ENCODE measurements at regions not wholly inside any gene's neighbourhood (a gene's known extent, or its start where the extent isn't known, plus 50 kb on each side); places are given as distances from the start of the nearest gene placed in this dataset.

DNA sequence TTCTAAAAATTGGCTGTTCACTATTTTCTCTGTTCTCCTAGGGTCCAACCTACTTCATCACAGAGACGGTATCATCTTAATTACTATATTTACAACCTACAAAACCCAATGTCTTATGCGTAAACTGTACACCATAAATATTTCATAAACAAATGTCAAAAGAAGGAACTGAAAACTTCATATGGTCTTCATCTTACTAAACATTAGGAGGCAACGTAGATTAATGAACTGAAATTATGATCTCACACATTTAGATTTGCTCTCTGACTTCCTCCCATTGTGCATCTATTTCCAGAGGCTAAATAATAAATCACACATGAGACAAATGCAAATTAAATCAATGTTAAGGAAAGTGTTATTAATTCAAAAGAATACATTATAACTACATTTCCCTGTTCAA is 1850.6 kb upstream of the SEL1L start:
- TF ChIP-seq STAT1 (IDR thresholded peaks at IDR 0.05; ENCODE audit: unreplicated experiment) (no peak), CREB1 (CRISPR knock-in tag; IDR thresholded peaks at IDR 0.05; ENCODE audit: low read depth) (no peak), CTCF (conservative IDR thresholded peaks at IDR 0.05; ENCODE audit: low read depth in 2 of 2) (no peak), NANOG (IDR thresholded peaks at IDR 0.05; ENCODE audit: borderline replicate concordance) (no peak), EZH2 (IDR thresholded peaks at IDR 0.05; ENCODE audit: low read depth, unreplicated experiment) (no peak), ZNF331 (CRISPR knock-in tag; IDR thresholded peaks at IDR 0.05; ENCODE audit: low read depth) (no peak), ZNF462 (CRISPR knock-in tag; IDR thresholded peaks at IDR 0.05) (no peak), ETS1 (IDR thresholded peaks at IDR 0.05) (no peak), ZNF114 (CRISPR knock-in tag; IDR thresholded peaks at IDR 0.05) (no peak), EZH2phosphoT487 (IDR thresholded peaks at IDR 0.05; ENCODE audit: unreplicated experiment) (no peak), POLR2AphosphoS5 (IDR thresholded peaks at IDR 0.05; ENCODE audit: low read depth) (no peak)
- TF ChIP-seq, protein P1, sequence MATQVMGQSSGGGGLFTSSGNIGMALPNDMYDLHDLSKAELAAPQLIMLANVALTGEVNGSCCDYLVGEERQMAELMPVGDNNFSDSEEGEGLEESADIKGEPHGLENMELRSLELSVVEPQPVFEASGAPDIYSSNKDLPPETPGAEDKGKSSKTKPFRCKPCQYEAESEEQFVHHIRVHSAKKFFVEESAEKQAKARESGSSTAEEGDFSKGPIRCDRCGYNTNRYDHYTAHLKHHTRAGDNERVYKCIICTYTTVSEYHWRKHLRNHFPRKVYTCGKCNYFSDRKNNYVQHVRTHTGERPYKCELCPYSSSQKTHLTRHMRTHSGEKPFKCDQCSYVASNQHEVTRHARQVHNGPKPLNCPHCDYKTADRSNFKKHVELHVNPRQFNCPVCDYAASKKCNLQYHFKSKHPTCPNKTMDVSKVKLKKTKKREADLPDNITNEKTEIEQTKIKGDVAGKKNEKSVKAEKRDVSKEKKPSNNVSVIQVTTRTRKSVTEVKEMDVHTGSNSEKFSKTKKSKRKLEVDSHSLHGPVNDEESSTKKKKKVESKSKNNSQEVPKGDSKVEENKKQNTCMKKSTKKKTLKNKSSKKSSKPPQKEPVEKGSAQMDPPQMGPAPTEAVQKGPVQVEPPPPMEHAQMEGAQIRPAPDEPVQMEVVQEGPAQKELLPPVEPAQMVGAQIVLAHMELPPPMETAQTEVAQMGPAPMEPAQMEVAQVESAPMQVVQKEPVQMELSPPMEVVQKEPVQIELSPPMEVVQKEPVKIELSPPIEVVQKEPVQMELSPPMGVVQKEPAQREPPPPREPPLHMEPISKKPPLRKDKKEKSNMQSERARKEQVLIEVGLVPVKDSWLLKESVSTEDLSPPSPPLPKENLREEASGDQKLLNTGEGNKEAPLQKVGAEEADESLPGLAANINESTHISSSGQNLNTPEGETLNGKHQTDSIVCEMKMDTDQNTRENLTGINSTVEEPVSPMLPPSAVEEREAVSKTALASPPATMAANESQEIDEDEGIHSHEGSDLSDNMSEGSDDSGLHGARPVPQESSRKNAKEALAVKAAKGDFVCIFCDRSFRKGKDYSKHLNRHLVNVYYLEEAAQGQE (IDR thresholded peaks at IDR 0.05; ENCODE audit: unreplicated experiment) = no peak
- no peaks in the 10 kb centered on the region for H4K20me1 ChIP-seq (replicated peaks; ENCODE audit: insufficient read depth)
- H3K27me3 ChIP-seq (ENCODE audit: insufficient read depth) = no peaks in the 10 kb centered on the region
- H3K36me3 Mint-ChIP-seq (ENCODE audit: low read depth) = no peaks in the 10 kb centered on the region
- H3K79me2 ChIP-seq (replicated peaks; ENCODE audit: insufficient read depth) = no peaks in the 10 kb centered on the region
- ATAC-seq (no peak), DNase-seq (ENCODE audit: low spot score) (no peak)
- no peaks in the 10 kb centered on the region for H3K4me1 ChIP-seq (ENCODE audit: insufficient read depth)
- H3K27ac Mint-ChIP-seq = no peak overlapping the region
- H3K4me2 ChIP-seq = no peak overlapping the region
- no peaks in the 10 kb centered on the region for H3F3A ChIP-seq (replicated peaks; ENCODE audit: low read depth)
- H2AFZ ChIP-seq = no peak overlapping the region
- no peaks in the 10 kb centered on the region; the same call in 2 of the 3 replicates for H3K4me1 Mint-ChIP-seq
- H3K9me3 Mint-ChIP-seq = no peaks in the 10 kb centered on the region; the same call in 2 of the 3 replicates
- H3K36me3 ChIP-seq (ENCODE audit: insufficient read depth) = no peaks in the 10 kb centered on the region
- H3K9me2 ChIP-seq (ENCODE audit: insufficient read depth) = no peaks in the 10 kb centered on the region
- H3K27ac ChIP-seq (ENCODE audit: low read depth) = no peak overlapping the region
- peaks cover 4% of the 10 kb centered on the region for H3K27me3 Mint-ChIP-seq (ENCODE audit: insufficient read depth, low read depth, poor library complexity)
- no peak overlapping the region for H3K4me3 Mint-ChIP-seq
- H3K4me3 ChIP-seq = no peak overlapping the region

Data from GM23338 (cell line).